B cell (primary cell): ENCODE measurements at regions not wholly inside any gene's neighbourhood (a gene's known extent, or its start where the extent isn't known, plus 50 kb on each side); places are given as distances from the start of the nearest gene placed in this dataset.

Source experiments
- ATAC-seq: fragments of 200-7000 bp; cut with Tn5 transposase; one replicate; pipeline ENCODE4 v1.10.0; 2021; ENCODE audit warnings: low read depth, mild to moderate bottlenecking, moderate number of reproducible peaks, moderate library complexity
- CTCF ChIA-PET: fragments of 350-600 bp; sonication (Branson Sonifier 250); formaldehyde crosslinking; loops from one replicate; lab custom pipeline; 2021; ENCODE audit warnings: antibody characterized with exemption, inconsistent platforms; lab: Charles Lee
- POLR2A ChIA-PET: fragments of 350-600 bp; sonication (Branson Sonifier 250); formaldehyde crosslinking; loops from one replicate; lab custom pipeline; 2021; ENCODE audit warnings: antibody characterized with exemption; lab: Charles Lee
- DNase-seq: peaks from one replicate; pipeline ENCODE4 v3.0.0; 2013
- H2AFZ ChIP-seq: 2 replicates; pipeline ENCODE4 v1.6.1; 2012; ENCODE audit warnings: mild to moderate bottlenecking, low read depth, low read length; ENCODE audit not compliant: insufficient read depth, poor library complexity, severe bottlenecking
- H3K27ac ChIP-seq, 2 donors: 1 replicate in 1 of 2; 2 replicates in 1 of 2; pipeline ENCODE4 v1.5.1; 2012 to 2013; ENCODE audit warnings: low read length in 2 of 2, mild to moderate bottlenecking in 2 of 2, moderate library complexity in 1 of 2
- H3K27me3 ChIP-seq, 4 experiments: fragments of 200-600 bp in 1 of 4; sonication (generic) in 1 of 4; replicated peaks in 1 of 4; 1 replicate in 2 of 4; 2 replicates in 2 of 4; pipeline versions ENCODE4 v1.6.1 to v1.7.0; 2013 to 2016; ENCODE audit warnings: low read length in 3 of 4, mild to moderate bottlenecking in 2 of 4, mixed read lengths in 1 of 4, moderate library complexity in 1 of 4; ENCODE audit not compliant: insufficient read depth in 4 of 4, control insufficient read depth in 3 of 4; ENCODE audit errors: control extremely low read depth in 1 of 4
- H3K36me3 ChIP-seq, 2 experiments: replicated peaks in 1 of 2; 1 replicate in 1 of 2; 2 replicates in 1 of 2; pipeline versions ENCODE4 v1.6.1 to v1.7.1; 2013; ENCODE audit warnings: low read length in 1 of 2; ENCODE audit not compliant: insufficient read depth in 2 of 2, control insufficient read depth in 1 of 2; ENCODE audit errors: control extremely low read depth in 1 of 2, extremely low read depth in 1 of 2
- H3K4me1 ChIP-seq, 2 donors: fragments of 200-600 bp in 1 of 2; sonication (generic) in 1 of 2; 1 replicate in 1 of 2; 2 replicates in 1 of 2; pipeline versions ENCODE4 v1.5.1 to v1.6.1; 2013 to 2017; ENCODE audit warnings: low read length in 2 of 2; ENCODE audit not compliant: control insufficient read depth in 2 of 2, insufficient read depth in 2 of 2
- H3K4me2 ChIP-seq: replicated peaks from 2 replicates; pipeline ENCODE3; 2012; ENCODE audit warnings: mild to moderate bottlenecking, low read depth, low read length; ENCODE audit not compliant: poor library complexity, severe bottlenecking
- H3K4me3 ChIP-seq, 5 experiments: fragments of 200-600 bp in 1 of 5; sonication (generic) in 1 of 5; 1 replicate in 3 of 5; 2 replicates in 2 of 5; pipeline versions ENCODE4 v1.5.1 to v1.7.0; 2011 to 2016; ENCODE audit warnings: low read length in 4 of 5, mild to moderate bottlenecking in 4 of 5, low read depth in 2 of 5, control low read depth in 1 of 5, moderate library complexity in 1 of 5; ENCODE audit not compliant: insufficient read depth in 1 of 5; ENCODE audit errors: control extremely low read depth in 1 of 5, extremely low read depth in 1 of 5
- H3K79me2 ChIP-seq: fragments of 200-600 bp; sonication (generic); one replicate; pipeline ENCODE4 v1.6.0; 2016; ENCODE audit warnings: low read length; ENCODE audit not compliant: control insufficient read depth, insufficient read depth
- H3K9ac ChIP-seq: fragments of 200-600 bp; sonication (generic); 2 replicates; pipeline ENCODE4 v1.6.1; 2017; ENCODE audit warnings: mild to moderate bottlenecking, low read length, moderate library complexity
- H3K9me3 ChIP-seq, 3 donors: one replicate each; pipeline versions ENCODE4 v1.6.1 to v1.7.1; 2013; ENCODE audit warnings: low read length in 2 of 3; ENCODE audit not compliant: control insufficient read depth in 2 of 3, insufficient read depth in 1 of 3; ENCODE audit errors: control extremely low read depth in 1 of 3
- H4K20me1 ChIP-seq: 2 replicates; pipeline ENCODE4 v1.6.0; 2012; ENCODE audit warnings: mild to moderate bottlenecking, low read length; ENCODE audit not compliant: insufficient read depth, control insufficient read depth, poor library complexity, severe bottlenecking
- H3K27ac Mint-ChIP-seq: one replicate; pipeline ENCODE4 v1.8.0; 2021; ENCODE audit warnings: mixed read lengths
- H3K27me3 Mint-ChIP-seq: one replicate; pipeline ENCODE4 v1.8.0; 2021; ENCODE audit warnings: mixed read lengths
- H3K4me1 Mint-ChIP-seq: one replicate; pipeline ENCODE4 v1.8.0; 2021; ENCODE audit warnings: mixed read lengths
- H3K4me3 Mint-ChIP-seq: one replicate; pipeline ENCODE4 v1.8.0; 2021; ENCODE audit warnings: mixed read lengths
- H3K9me3 Mint-ChIP-seq: one replicate; pipeline ENCODE4 v1.8.0; 2022; ENCODE audit warnings: mixed read lengths; ENCODE audit not compliant: insufficient read depth
- EZH2 ChIP-seq: IDR thresholded peaks from 2 replicates; pipeline ENCODE4 v1.6.1; 2012; ENCODE audit warnings: borderline replicate concordance, low read depth, mild to moderate bottlenecking, moderate library complexity, low read length; ENCODE audit not compliant: insufficient read depth, poor library complexity, severe bottlenecking
- WGBS: methylation state at CpG from one replicate; pipeline ENCODE4 v1.1.5; 2013; ENCODE audit warnings: missing lambda C conversion rate; ENCODE audit not compliant: insufficient coverage; 5-methylcytosine and 5-hydroxymethylcytosine counted together
- intact Hi-C: fragments of 100-400 bp; cut with micrococcal nuclease; formaldehyde crosslinking; loops from one replicate; pipeline ENCODE4 v1.10.0; 2022
- TF ChIP-seq, protein P1 (sequence below): fragments of 200-600 bp; IDR thresholded peaks from one replicate; pipeline ENCODE4 v1.8.0; 2022; ENCODE audit warnings: antibody characterized with exemption, mild to moderate bottlenecking

DNA sequence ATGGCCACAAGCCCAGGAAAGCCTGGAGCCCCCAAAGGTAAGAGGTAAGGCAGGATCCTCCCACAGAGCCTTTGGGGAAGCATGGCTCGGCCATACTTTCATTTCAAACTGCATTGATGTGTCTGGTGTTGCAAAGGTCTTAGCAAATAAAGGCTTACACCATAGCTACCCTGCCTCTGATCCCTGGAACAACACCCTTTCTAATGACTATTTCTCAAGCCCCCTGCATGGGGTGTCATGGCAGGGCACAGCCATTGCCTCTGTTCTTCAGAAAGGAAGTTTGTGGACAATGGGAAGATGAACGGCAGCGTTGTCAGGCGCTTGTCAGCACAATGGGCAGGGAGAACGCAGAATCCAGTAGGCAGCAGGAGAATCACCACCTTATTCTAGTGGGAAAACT, 435.0 kb upstream of the SMIM21 start:
- Histone ChIP-seq H3K9me3 (peaks cover 0 to 9% (median 0%) of the 10 kb centered on the region in 3 donors), H3K27me3 (no peaks in the 10 kb centered on the region), H3K79me2 (no peaks in the 10 kb centered on the region), H3K4me2 (no peak overlapping the region), H3K27ac (no peak overlapping the region), H3K4me3 (no peak overlapping the region), H3K9ac (no peak overlapping the region), H2AFZ (no peak overlapping the region), H3K4me1 (no peaks in the 10 kb centered on the region), H4K20me1 (no peaks in the 10 kb centered on the region), H3K36me3 (no peaks in the 10 kb centered on the region)
- ChIA-PET CTCF (no interaction called here), POLR2A (no interaction called here)
- no peak overlapping the region for H3K27ac Mint-ChIP-seq
- no peak overlapping the region for H3K4me3 Mint-ChIP-seq
- intact Hi-C loops = no loop called here
- DNase-seq (no peak), ATAC-seq (no peak)
- H3K9me3 Mint-ChIP-seq = no peaks in the 10 kb centered on the region
- no peaks in the 10 kb centered on the region for H3K4me1 Mint-ChIP-seq
- WGBS = 83% methylated on average over 1 of the region's 5 CpGs
- TF ChIP-seq EZH2 = no peak
- TF ChIP-seq, protein P1, sequence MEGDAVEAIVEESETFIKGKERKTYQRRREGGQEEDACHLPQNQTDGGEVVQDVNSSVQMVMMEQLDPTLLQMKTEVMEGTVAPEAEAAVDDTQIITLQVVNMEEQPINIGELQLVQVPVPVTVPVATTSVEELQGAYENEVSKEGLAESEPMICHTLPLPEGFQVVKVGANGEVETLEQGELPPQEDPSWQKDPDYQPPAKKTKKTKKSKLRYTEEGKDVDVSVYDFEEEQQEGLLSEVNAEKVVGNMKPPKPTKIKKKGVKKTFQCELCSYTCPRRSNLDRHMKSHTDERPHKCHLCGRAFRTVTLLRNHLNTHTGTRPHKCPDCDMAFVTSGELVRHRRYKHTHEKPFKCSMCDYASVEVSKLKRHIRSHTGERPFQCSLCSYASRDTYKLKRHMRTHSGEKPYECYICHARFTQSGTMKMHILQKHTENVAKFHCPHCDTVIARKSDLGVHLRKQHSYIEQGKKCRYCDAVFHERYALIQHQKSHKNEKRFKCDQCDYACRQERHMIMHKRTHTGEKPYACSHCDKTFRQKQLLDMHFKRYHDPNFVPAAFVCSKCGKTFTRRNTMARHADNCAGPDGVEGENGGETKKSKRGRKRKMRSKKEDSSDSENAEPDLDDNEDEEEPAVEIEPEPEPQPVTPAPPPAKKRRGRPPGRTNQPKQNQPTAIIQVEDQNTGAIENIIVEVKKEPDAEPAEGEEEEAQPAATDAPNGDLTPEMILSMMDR = no peak
- peaks cover 6% of the 10 kb centered on the region for H3K27me3 Mint-ChIP-seq

DNA sequence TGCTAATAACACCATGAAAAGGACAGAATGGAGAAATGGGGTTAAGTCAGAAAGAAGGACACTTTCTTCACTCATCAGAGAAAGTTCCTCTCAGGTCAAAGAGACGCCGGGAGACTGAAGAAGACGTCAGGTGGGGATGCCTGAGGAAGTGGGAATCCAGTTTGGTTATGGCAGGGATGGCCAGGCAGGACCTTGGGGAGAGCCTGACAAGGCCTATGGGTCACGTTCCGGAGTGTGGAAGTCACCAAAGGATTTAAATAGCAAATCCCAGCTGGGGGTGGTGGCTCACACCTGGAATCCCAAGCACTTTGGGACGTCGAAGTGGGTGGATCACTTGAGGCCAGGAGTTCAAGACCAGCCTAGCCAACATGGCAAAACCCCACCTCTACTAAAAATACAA, 432.7 kb upstream of the SMIM21 start:
- Mint-ChIP-seq H3K4me1 (no peaks in the 10 kb centered on the region), H3K27me3 (peaks cover 6% of the 10 kb centered on the region), H3K9me3 (no peaks in the 10 kb centered on the region), H3K4me3 (no peak overlapping the region), H3K27ac (no peak overlapping the region)
- no peak overlapping the region for H3K9ac ChIP-seq
- intact Hi-C loops = no loop called here
- ATAC-seq (no peak), DNase-seq (no peak)
- H3K27ac ChIP-seq = no peak overlapping the region
- no peak overlapping the region for H2AFZ ChIP-seq
- no peaks in the 10 kb centered on the region for H4K20me1 ChIP-seq
- CTCF ChIA-PET = no interaction called here
- no peaks in the 10 kb centered on the region for H3K36me3 ChIP-seq
- no peak for TF ChIP-seq EZH2
- TF ChIP-seq, protein P1 = no peak
- WGBS = 66% methylated on average over 7 of the region's 7 CpGs
- H3K4me2 ChIP-seq = no peak overlapping the region
- no peaks in the 10 kb centered on the region for H3K4me1 ChIP-seq
- H3K79me2 ChIP-seq = no peaks in the 10 kb centered on the region
- POLR2A ChIA-PET = no interaction called here
- H3K27me3 ChIP-seq = no peaks in the 10 kb centered on the region
- H3K4me3 ChIP-seq = no peak overlapping the region
- H3K9me3 ChIP-seq = peaks cover 0 to 4% (median 0%) of the 10 kb centered on the region in 3 donors
